IMR-90 (cell line): ENCODE measurements at regions not wholly inside any gene's neighbourhood (a gene's known extent, or its start where the extent isn't known, plus 50 kb on each side); places are given as distances from the start of the nearest gene placed in this dataset.

Experiments used
- ATAC-seq: fragments of 200-7000 bp; cut with Tn5 transposase; 2 replicates; pipeline ENCODE4 v1.9.1; 2020; ENCODE audit warnings: low read depth, mild to moderate bottlenecking, moderate library complexity
- BruUV-seq: library from RNA; stranded (reverse); fragments of 400-500 nt; replicated peaks from 2 replicates; lab custom pipeline; 2021; lab: Mats Ljungman, UMichigan
- CTCF ChIA-PET: fragments of 300-600 bp; formaldehyde crosslinking; extraction: SDS; loops from one replicate; lab custom pipeline; 2021; ENCODE audit warnings: antibody characterized with exemption; lab: Yijun Ruan, JAX
- POLR2A ChIA-PET: fragments of 300-600 bp; sonication (Branson Sonifier 250); formaldehyde crosslinking; loops from one replicate; lab custom pipeline; 2022; ENCODE audit warnings: antibody characterized with exemption; ENCODE audit not compliant: unreplicated experiment; lab: Charles Lee
- DNase-seq: peaks from one replicate; pipeline ENCODE4 v3.0.0; 2013
- H2AFZ ChIP-seq: replicated peaks from 2 replicates; pipeline ENCODE3; 2013; ENCODE audit warnings: low read length, mild to moderate bottlenecking; ENCODE audit not compliant: poor library complexity
- H2AK5ac ChIP-seq: 2 replicates; pipeline ENCODE4 v1.6.1; 2013; ENCODE audit warnings: low read depth, low read length, inconsistent platforms
- H2AK9ac ChIP-seq: replicated peaks from 2 replicates; pipeline ENCODE3; 2013; ENCODE audit warnings: mild to moderate bottlenecking, low read depth, low read length, moderate library complexity; ENCODE audit not compliant: poor library complexity
- H2BK120ac ChIP-seq: 2 replicates; pipeline ENCODE4 v1.6.1; 2013; ENCODE audit warnings: low read depth, low read length, inconsistent platforms
- H2BK15ac ChIP-seq: 3 replicates; pipeline ENCODE4 v1.6.1; 2013; ENCODE audit warnings: low read depth, low read length, inconsistent platforms
- H2BK20ac ChIP-seq: 2 replicates; pipeline ENCODE4 v1.6.1; 2013; ENCODE audit warnings: low read depth, mild to moderate bottlenecking, inconsistent platforms, low read length, moderate library complexity
- H2BK5ac ChIP-seq: 2 replicates; pipeline ENCODE4 v1.6.1; 2013; ENCODE audit warnings: mild to moderate bottlenecking, low read depth, low read length, inconsistent platforms; ENCODE audit not compliant: poor library complexity, severe bottlenecking
- H3K14ac ChIP-seq: replicated peaks from 2 replicates; pipeline ENCODE4 v1.6.1; 2013; ENCODE audit warnings: low read depth, low read length, inconsistent platforms
- H3K18ac ChIP-seq: 2 replicates; pipeline ENCODE4 v1.6.1; 2013; ENCODE audit warnings: low read depth, low read length, control low read depth
- H3K23ac ChIP-seq: 2 replicates; pipeline ENCODE4 v1.6.1; 2013; ENCODE audit warnings: low read depth, low read length, inconsistent platforms
- H3K27ac ChIP-seq: 2 replicates; pipeline ENCODE4 v1.5.1; 2013; ENCODE audit warnings: mild to moderate bottlenecking, control low read depth, low read length; ENCODE audit not compliant: insufficient read depth
- H3K27me3 ChIP-seq: 2 replicates; pipeline ENCODE4 v1.6.1; 2013; ENCODE audit warnings: low read length; ENCODE audit not compliant: control insufficient read depth, insufficient read depth
- H3K36me3 ChIP-seq: 2 replicates; pipeline ENCODE4 v1.6.1; 2013; ENCODE audit warnings: low read length, mixed read lengths; ENCODE audit not compliant: control insufficient read depth, insufficient read depth
- H3K4ac ChIP-seq: 2 replicates; pipeline ENCODE4 v1.6.1; 2013; ENCODE audit warnings: low read depth, low read length, inconsistent platforms
- H3K4me1 ChIP-seq: 2 replicates; pipeline ENCODE4 v1.6.1; 2013; ENCODE audit warnings: low read length, mixed read lengths; ENCODE audit not compliant: control insufficient read depth, insufficient read depth
- H3K4me2 ChIP-seq: 2 replicates; pipeline ENCODE4 v1.6.1; 2013; ENCODE audit warnings: low read depth, mild to moderate bottlenecking, control low read depth, low read length, moderate library complexity
- H3K4me3 ChIP-seq: 2 replicates; pipeline ENCODE4 v1.5.1; 2013; ENCODE audit warnings: low read depth, mild to moderate bottlenecking, control low read depth, low read length, moderate library complexity; ENCODE audit not compliant: insufficient read depth
- H3K56ac ChIP-seq: 2 replicates; pipeline ENCODE4 v1.6.1; 2013; ENCODE audit warnings: low read length, inconsistent platforms; ENCODE audit not compliant: insufficient read depth; ENCODE audit errors: extremely low read depth
- H3K79me1 ChIP-seq, 2 experiments: 2 replicates each; pipeline ENCODE4 v1.6.1; 2013; ENCODE audit warnings: low read length in 2 of 2, inconsistent platforms in 1 of 2, low read depth in 1 of 2
- H3K9ac ChIP-seq: 2 replicates; pipeline ENCODE4 v1.6.1; 2013; ENCODE audit warnings: low read depth, low read length, control low read depth
- H3K9me1 ChIP-seq: 2 replicates; pipeline ENCODE4 v1.6.1; 2013; ENCODE audit warnings: low read length, inconsistent platforms; ENCODE audit not compliant: insufficient read depth
- H3K9me3 ChIP-seq: 2 replicates; pipeline ENCODE4 v1.6.1; 2013; ENCODE audit warnings: low read length; ENCODE audit not compliant: control insufficient read depth, insufficient read depth
- H4K20me1 ChIP-seq: 2 replicates; pipeline ENCODE4 v1.6.1; 2013; ENCODE audit warnings: low read length, inconsistent platforms; ENCODE audit not compliant: insufficient read depth
- H4K5ac ChIP-seq: 2 replicates; pipeline ENCODE4 v1.6.1; 2013; ENCODE audit warnings: mild to moderate bottlenecking, low read depth, low read length, control low read depth
- H4K8ac ChIP-seq, 2 experiments: 2 replicates each; pipeline ENCODE4 v1.6.1; 2013; ENCODE audit warnings: low read depth in 2 of 2, low read length in 2 of 2, control low read depth in 1 of 2, inconsistent platforms in 1 of 2
- H4K91ac ChIP-seq: 2 replicates; pipeline ENCODE4 v1.6.1; 2013; ENCODE audit warnings: low read depth, low read length, inconsistent platforms; ENCODE audit not compliant: insufficient read depth
- MAFK ChIP-seq: IDR thresholded peaks from 2 replicates; pipeline ENCODE4 v1.6.1; 2012; ENCODE audit warnings: low read depth, low read length, improper control_type of control experiment
- POLR2A ChIP-seq: IDR thresholded peaks from 2 replicates; pipeline ENCODE4 v1.6.1; 2012; ENCODE audit warnings: mild to moderate bottlenecking, low read depth, low read length
- WGBS, 2 experiments: methylation state at CpG; one replicate each; pipeline versions ENCODE4 v1.1.5 to v1.1.7; 2013; ENCODE audit warnings: missing lambda C conversion rate in 2 of 2; ENCODE audit not compliant: insufficient read length in 1 of 2; ENCODE audit errors: extremely low coverage in 2 of 2; 5-methylcytosine and 5-hydroxymethylcytosine counted together
- dilution Hi-C: fragments of 300-500 bp; cut with HindIII; formaldehyde crosslinking; loops from one replicate; pipeline ENCODE4 v1.14.3; 2018; ENCODE audit warnings: low sequenced_read_pairs; ENCODE audit not compliant: unreplicated experiment
- in situ Hi-C: fragments of 300-500 bp; cut with MboI; formaldehyde crosslinking; loops from 3 replicates; pipeline ENCODE4 v1.14.3; 2019; ENCODE audit warnings: low sequenced_read_pairs, inconsistent platforms, mixed read lengths
- intact Hi-C: fragments of 100-400 bp; cut with micrococcal nuclease; formaldehyde crosslinking; loops from 2 replicates; pipeline ENCODE4 v1.10.0; 2022

GRCh38 chr2:163281717-163282116, 443.1 kb upstream of the KCNH7 start:
- no peak overlapping the region for H3K56ac ChIP-seq
- no peak for ATAC-seq
- no peaks in the 10 kb centered on the region for H3K79me1 ChIP-seq
- BruUV-seq, result no TSS peak
- no peak overlapping the region for H3K4me2 ChIP-seq
- H3K9ac ChIP-seq, result no peak overlapping the region
- ChIA-PET CTCF (no interaction called here), POLR2A (no interaction called here)
- no peak overlapping the region for H3K4me3 ChIP-seq
- in situ Hi-C loops (no loop called here), intact Hi-C loops (no loop called here), dilution Hi-C loops (no loop called here)
- no peak overlapping the region for H3K14ac ChIP-seq
- no peak overlapping the region for H3K4ac ChIP-seq
- no peak for DNase-seq
- H2BK15ac ChIP-seq, result no peak overlapping the region
- H4K8ac ChIP-seq, result no peak overlapping the region
- H2BK120ac ChIP-seq, result no peak overlapping the region
- H3K36me3 ChIP-seq, result no peaks in the 10 kb centered on the region
- H3K23ac ChIP-seq, result no peak overlapping the region
- no peak overlapping the region for H2AK5ac ChIP-seq
- H2BK5ac ChIP-seq, result no peak overlapping the region
- H4K20me1 ChIP-seq, result no peaks in the 10 kb centered on the region
- no peak overlapping the region for H2AFZ ChIP-seq
- TF ChIP-seq POLR2A (no peak), MAFK (peak; percentile 65)
- no CpG with 5 or more reads among the region's 2 CpGs for WGBS, 2 experiments
- H3K4me1 ChIP-seq, result no peaks in the 10 kb centered on the region
- no peak overlapping the region for H4K5ac ChIP-seq
- H3K9me3 ChIP-seq, result no peaks in the 10 kb centered on the region
- no peak overlapping the region for H3K18ac ChIP-seq
- no peak overlapping the region for H3K27ac ChIP-seq
- no peak overlapping the region for H4K91ac ChIP-seq
- H3K27me3 ChIP-seq, result no peaks in the 10 kb centered on the region
- H3K9me1 ChIP-seq, result no peaks in the 10 kb centered on the region
- H2AK9ac ChIP-seq, result no peak overlapping the region
- no peak overlapping the region for H2BK20ac ChIP-seq
